Activated CD4-positive, alpha-beta T cell treated with anti-CD3 and anti-CD28 coated beads, Interleukin-2, amount 10 ng/mL, durations not matched to agents 24 days and 14 days (primary cell): ENCODE measurements at regions not wholly inside any gene's neighbourhood (a gene's known extent, or its start where the extent isn't known, plus 50 kb on each side); places are given as distances from the start of the nearest gene placed in this dataset.
"Not testable (repeated sequence)": the region's sequence is repeated elsewhere in the genome, so short reads cannot be mapped to it uniquely, and the experiment has no call there.

Experiments
- DNase-seq: peaks from one replicate; pipeline ENCODE4 v3.0.0; 2022
- H3K27ac Mint-ChIP-seq: one replicate; pipeline ENCODE4 v1.8.0; 2022; ENCODE audit warnings: mild to moderate bottlenecking, mixed read lengths
- H3K27me3 Mint-ChIP-seq: one replicate; pipeline ENCODE4 v1.8.0; 2022; ENCODE audit warnings: mixed read lengths
- H3K36me3 Mint-ChIP-seq: one replicate; pipeline ENCODE4 v1.8.0; 2022; ENCODE audit warnings: low read depth, mild to moderate bottlenecking, mixed read lengths
- H3K4me1 Mint-ChIP-seq: one replicate; pipeline ENCODE4 v1.8.0; 2021; ENCODE audit warnings: mixed read lengths
- H3K4me3 Mint-ChIP-seq: one replicate; pipeline ENCODE4 v1.8.0; 2022; ENCODE audit warnings: mild to moderate bottlenecking, moderate library complexity, mixed read lengths
- H3K9me3 Mint-ChIP-seq: one replicate; pipeline ENCODE4 v1.8.0; 2021; ENCODE audit warnings: mixed read lengths
- intact Hi-C: fragments of 100-400 bp; cut with micrococcal nuclease; formaldehyde crosslinking; loops from one replicate; pipeline ENCODE4 v1.15.1; 2023

GRCh38 chr2:194079989-194080388 is 1577.0 kb upstream of the SLC39A10 start:
- intact Hi-C loops, result no loop called here
- H3K4me1 Mint-ChIP-seq, result no peaks in the 10 kb centered on the region
- DNase-seq, result no peak
- H3K27ac Mint-ChIP-seq, result no peak overlapping the region
- no peak overlapping the region for H3K4me3 Mint-ChIP-seq
- no peaks in the 10 kb centered on the region for H3K9me3 Mint-ChIP-seq
- no peaks in the 10 kb centered on the region for H3K27me3 Mint-ChIP-seq
- no peaks in the 10 kb centered on the region for H3K36me3 Mint-ChIP-seq

GRCh38 chr2:194077366-194077765 is 1579.7 kb upstream of the SLC39A10 start:
- Mint-ChIP-seq H3K36me3 (no peaks in the 10 kb centered on the region), H3K9me3 (no peaks in the 10 kb centered on the region), H3K27ac (no peak overlapping the region), H3K4me3 (no peak overlapping the region), H3K27me3 (no peaks in the 10 kb centered on the region), H3K4me1 (no peaks in the 10 kb centered on the region)
- intact Hi-C loops, result no loop called here
- DNase-seq, result no peak

GRCh38 chr2:194062401-194062800 is 1594.6 kb upstream of the SLC39A10 start:
- no peaks in the 10 kb centered on the region for H3K27me3 Mint-ChIP-seq

GRCh38 chr2:194060269-194060668 is 1596.8 kb upstream of the SLC39A10 start:
- no peaks in the 10 kb centered on the region for H3K4me1 Mint-ChIP-seq
- no peaks in the 10 kb centered on the region for H3K27me3 Mint-ChIP-seq
- H3K36me3 Mint-ChIP-seq, result no peaks in the 10 kb centered on the region
- no peak overlapping the region for H3K4me3 Mint-ChIP-seq
- intact Hi-C loops, result no loop called here
- H3K9me3 Mint-ChIP-seq, result no peaks in the 10 kb centered on the region
- DNase-seq, result no peak
- no peak overlapping the region for H3K27ac Mint-ChIP-seq

More at GRCh38 chr2:194062401-194062800, 1594.6 kb upstream of the SLC39A10 start:
- no peaks in the 10 kb centered on the region for H3K36me3 Mint-ChIP-seq
- H3K4me3 Mint-ChIP-seq, result no peak overlapping the region
- H3K9me3 Mint-ChIP-seq, result no peaks in the 10 kb centered on the region
- intact Hi-C loops, result no loop called here
- H3K4me1 Mint-ChIP-seq, result no peaks in the 10 kb centered on the region
- no peak for DNase-seq
- H3K27ac Mint-ChIP-seq, result no peak overlapping the region

- H3K4me3 Mint-ChIP-seq, result no peak overlapping the region
- intact Hi-C loops, result no loop called here
- H3K36me3 Mint-ChIP-seq, result no peaks in the 10 kb centered on the region
- DNase-seq, result no peak
- H3K4me1 Mint-ChIP-seq, result no peaks in the 10 kb centered on the region
- H3K9me3 Mint-ChIP-seq, result no peaks in the 10 kb centered on the region
- no peak overlapping the region for H3K27ac Mint-ChIP-seq
- H3K27me3 Mint-ChIP-seq, result no peaks in the 10 kb centered on the region
Observed at GRCh38 chr2:194054313-194054712, 1602.7 kb upstream of the SLC39A10 start.

- DNase-seq, result no peak
- Mint-ChIP-seq H3K36me3 (no peaks in the 10 kb centered on the region), H3K27ac (no peak overlapping the region), H3K27me3 (no peaks in the 10 kb centered on the region), H3K4me1 (no peaks in the 10 kb centered on the region), H3K4me3 (no peak overlapping the region), H3K9me3 (no peaks in the 10 kb centered on the region)
- intact Hi-C loops, result no loop called here
Observed at GRCh38 chr2:194044321-194044720, 1612.7 kb upstream of the SLC39A10 start.

- H3K27ac Mint-ChIP-seq, H3K9me3 Mint-ChIP-seq, H3K4me1 Mint-ChIP-seq, H3K4me3 Mint-ChIP-seq, intact Hi-C loops, H3K27me3 Mint-ChIP-seq, DNase-seq, H3K36me3 Mint-ChIP-seq: not testable (repeated sequence)
Observed at GRCh38 chr2:194021130-194021529, 1635.9 kb upstream of the SLC39A10 start.

- H3K9me3 Mint-ChIP-seq, result no peaks in the 10 kb centered on the region
- no peaks in the 10 kb centered on the region for H3K4me1 Mint-ChIP-seq
- no peak overlapping the region for H3K27ac Mint-ChIP-seq
- H3K4me3 Mint-ChIP-seq, result no peak overlapping the region
- H3K36me3 Mint-ChIP-seq, result no peaks in the 10 kb centered on the region
- intact Hi-C loops, result no loop called here
- DNase-seq, result no peak
- no peaks in the 10 kb centered on the region for H3K27me3 Mint-ChIP-seq
Observed at GRCh38 chr2:194020155-194020554, 1636.9 kb upstream of the SLC39A10 start.

- Mint-ChIP-seq H3K4me1 (no peaks in the 10 kb centered on the region), H3K9me3 (no peaks in the 10 kb centered on the region), H3K27ac (no peak overlapping the region), H3K27me3 (no peaks in the 10 kb centered on the region), H3K36me3 (no peaks in the 10 kb centered on the region), H3K4me3 (no peak overlapping the region)
- intact Hi-C loops, result no loop called here
- DNase-seq, result no peak
Observed at GRCh38 chr2:194015751-194016150, 1641.3 kb upstream of the SLC39A10 start.

- H3K27me3 Mint-ChIP-seq, result no peaks in the 10 kb centered on the region
- H3K36me3 Mint-ChIP-seq, result no peaks in the 10 kb centered on the region
- no peak overlapping the region for H3K27ac Mint-ChIP-seq
- no peaks in the 10 kb centered on the region for H3K4me1 Mint-ChIP-seq
- no peaks in the 10 kb centered on the region for H3K9me3 Mint-ChIP-seq
- no peak for DNase-seq
- no peak overlapping the region for H3K4me3 Mint-ChIP-seq
- intact Hi-C loops, result no loop called here
Observed at GRCh38 chr2:194014639-194015038, 1642.4 kb upstream of the SLC39A10 start.

- intact Hi-C loops, result no loop called here
- Mint-ChIP-seq H3K4me1 (no peaks in the 10 kb centered on the region), H3K9me3 (peaks cover 4% of the 10 kb centered on the region), H3K36me3 (no peaks in the 10 kb centered on the region), H3K27me3 (no peaks in the 10 kb centered on the region), H3K27ac (no peak overlapping the region), H3K4me3 (no peak overlapping the region)
- no peak for DNase-seq
Observed at GRCh38 chr2:194004590-194005206, 1652.3 kb upstream of the SLC39A10 start.

GRCh38 chr2:194003911-194004310 is 1653.1 kb upstream of the SLC39A10 start:
- Mint-ChIP-seq H3K4me1 (no peaks in the 10 kb centered on the region), H3K36me3 (no peaks in the 10 kb centered on the region), H3K27me3 (no peaks in the 10 kb centered on the region), H3K27ac (no peak overlapping the region), H3K9me3 (peaks cover 4% of the 10 kb centered on the region), H3K4me3 (no peak overlapping the region)
- DNase-seq, result no peak
- intact Hi-C loops, result no loop called here

GRCh38 chr2:194002699-194003368 is 1654.2 kb upstream of the SLC39A10 start:
- no peak overlapping the region for H3K27ac Mint-ChIP-seq
- intact Hi-C loops, result no loop called here
- no peaks in the 10 kb centered on the region for H3K36me3 Mint-ChIP-seq
- no peaks in the 10 kb centered on the region for H3K4me1 Mint-ChIP-seq
- no peak for DNase-seq
- no peaks in the 10 kb centered on the region for H3K27me3 Mint-ChIP-seq
- no peak overlapping the region for H3K4me3 Mint-ChIP-seq
- H3K9me3 Mint-ChIP-seq, result no peaks in the 10 kb centered on the region

GRCh38 chr2:193990868-193991267 is 1666.2 kb upstream of the SLC39A10 start:
- Mint-ChIP-seq H3K4me3 (no peak overlapping the region), H3K27me3 (no peaks in the 10 kb centered on the region), H3K27ac (no peak overlapping the region), H3K4me1 (no peaks in the 10 kb centered on the region), H3K36me3 (no peaks in the 10 kb centered on the region), H3K9me3 (no peaks in the 10 kb centered on the region)
- no peak for DNase-seq
- intact Hi-C loops, result no loop called here

- intact Hi-C loops, result no loop called here
- no peak for DNase-seq
- H3K9me3 Mint-ChIP-seq, result no peaks in the 10 kb centered on the region
- H3K4me1 Mint-ChIP-seq, result no peaks in the 10 kb centered on the region
- H3K27ac Mint-ChIP-seq, result no peak overlapping the region
- H3K36me3 Mint-ChIP-seq, result no peaks in the 10 kb centered on the region
- no peak overlapping the region for H3K4me3 Mint-ChIP-seq
- H3K27me3 Mint-ChIP-seq, result no peaks in the 10 kb centered on the region
Observed at GRCh38 chr2:193989645-193990044, 1667.4 kb upstream of the SLC39A10 start.
